Right ventricle myocardium superior (tissue), 1 donor: ENCODE measurements at regions not wholly inside any gene's neighbourhood (a gene's known extent, or its start where the extent isn't known, plus 50 kb on each side); places are given as distances from the start of the nearest gene placed in this dataset.
"Not testable (repeated sequence)": the region's sequence is repeated elsewhere in the genome, so short reads cannot be mapped to it uniquely, and the experiment has no call there.

Source experiments
- ATAC-seq: fragments of 200-7000 bp; cut with Tn5 transposase; one replicate; pipeline ENCODE4 v1.9.1; 2020; ENCODE audit warnings: mild to moderate bottlenecking; ENCODE audit not compliant: poor library complexity
- DNase-seq: peaks from one replicate; pipeline ENCODE4 v3.0.0-alpha.2; 2020
- intact Hi-C: fragments of 100-400 bp; cut with DNase I; formaldehyde crosslinking; loops from one replicate; pipeline ENCODE4 v1.11.2; 2022
- donor health status: DM: no; HTN: yes; CAD: no; lungs with severe emphysema.

- no peak for ATAC-seq
Measured at GRCh38 chr13:58882516-58882915, 1251.0 kb downstream of the PCDH17 start.

DNA sequence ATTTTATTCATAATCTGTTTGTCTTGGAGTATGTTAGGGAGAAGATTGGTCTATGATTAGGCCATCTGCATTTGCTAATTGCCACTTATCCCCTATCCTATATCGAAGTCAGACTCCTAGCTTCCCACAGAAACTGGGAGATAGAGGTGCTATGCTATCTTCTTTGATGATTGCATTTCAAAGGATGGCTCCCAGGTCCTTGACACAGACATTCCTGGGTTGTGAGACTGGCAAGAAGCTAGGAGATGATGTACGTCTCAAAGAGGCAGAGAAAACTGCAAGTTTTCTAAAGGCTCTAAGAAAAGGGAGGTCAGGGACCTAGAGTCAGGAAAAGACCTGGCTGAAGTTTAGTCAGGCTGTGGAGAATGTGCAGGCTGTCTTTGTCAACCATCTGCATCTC, 1251.9 kb downstream of the PCDH17 start:
- DNase-seq (no peak), ATAC-seq (no peak)
- intact Hi-C loops, result no loop called here

More at GRCh38 chr13:58882516-58882915, 1251.0 kb downstream of the PCDH17 start:
- intact Hi-C loops, result no loop called here
- no peak for DNase-seq

GRCh38 chr13:58884353-58885209, 1253.0 kb downstream of the PCDH17 start:
- intact Hi-C loops, result no loop called here
- no peak for DNase-seq
- no peak for ATAC-seq

GRCh38 chr13:58889474-58889873, 1257.9 kb downstream of the PCDH17 start:
- ATAC-seq (no peak), DNase-seq (no peak)
- intact Hi-C loops, result no loop called here

- no peak for ATAC-seq
- intact Hi-C loops, result no loop called here
- DNase-seq, result no peak
Measured at GRCh38 chr13:58893396-58893795, 1261.9 kb downstream of the PCDH17 start.

DNA sequence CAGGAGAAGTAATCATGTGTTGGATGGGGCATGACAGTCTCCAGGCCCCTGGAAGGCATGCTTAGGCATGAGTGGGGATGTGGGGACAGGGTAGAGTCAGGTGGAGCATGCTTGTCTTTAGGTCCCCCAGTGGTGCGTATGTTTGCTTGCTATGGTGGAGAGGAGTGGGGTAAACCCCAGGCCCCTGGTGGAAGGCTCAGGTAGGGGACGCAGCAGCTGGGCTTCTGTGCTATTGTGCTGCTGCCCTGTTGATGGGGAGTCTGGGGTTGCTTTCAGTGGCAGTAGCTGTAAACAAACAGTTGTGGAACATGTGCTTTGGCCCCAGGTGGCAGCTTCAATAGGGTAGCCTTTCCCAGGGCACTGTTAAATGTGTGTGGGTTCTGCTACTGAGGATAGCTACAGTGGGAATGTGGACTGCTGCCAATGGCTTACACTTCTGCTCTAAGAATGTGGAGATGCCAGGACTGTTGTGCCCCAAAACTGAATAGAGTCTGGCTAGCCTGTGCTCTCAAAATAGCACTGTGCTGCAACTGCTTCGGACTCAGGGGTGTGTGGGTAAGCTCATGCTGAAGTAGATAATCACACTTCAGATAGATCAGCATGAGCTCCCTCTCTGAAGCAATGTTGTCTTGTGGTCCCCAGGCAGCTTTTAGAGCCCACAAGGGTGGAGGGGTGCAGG, 1257.3 kb downstream of the DIAPH3 start:
- ATAC-seq (peak; percentile 58), DNase-seq (no peak)
- intact Hi-C loops, result no loop called here

DNA sequence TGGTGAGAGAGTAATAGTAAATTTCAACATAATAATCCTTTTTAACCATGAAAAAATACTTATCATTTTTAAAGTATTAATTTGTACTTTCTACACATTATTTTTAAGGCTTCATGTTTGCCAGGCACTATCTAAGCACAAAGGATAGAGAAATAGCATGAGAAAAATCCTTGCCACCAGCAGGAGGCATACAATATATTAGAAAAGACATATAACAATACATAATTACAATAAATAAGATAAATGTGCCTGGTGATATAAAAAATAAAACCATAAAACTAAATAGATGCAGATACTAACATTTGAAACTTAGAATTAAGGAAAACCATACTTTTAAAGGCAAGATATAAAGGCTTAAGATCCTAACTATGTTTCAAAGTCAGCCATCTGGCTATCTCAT, 1256.4 kb downstream of the DIAPH3 start:
- no peak for ATAC-seq
- intact Hi-C loops, result no loop called here
- no peak for DNase-seq

GRCh38 chr13:58908019-58908679, 1255.6 kb downstream of the DIAPH3 start:
- intact Hi-C loops, result no loop called here
- DNase-seq (no peak), ATAC-seq (no peak)

DNA sequence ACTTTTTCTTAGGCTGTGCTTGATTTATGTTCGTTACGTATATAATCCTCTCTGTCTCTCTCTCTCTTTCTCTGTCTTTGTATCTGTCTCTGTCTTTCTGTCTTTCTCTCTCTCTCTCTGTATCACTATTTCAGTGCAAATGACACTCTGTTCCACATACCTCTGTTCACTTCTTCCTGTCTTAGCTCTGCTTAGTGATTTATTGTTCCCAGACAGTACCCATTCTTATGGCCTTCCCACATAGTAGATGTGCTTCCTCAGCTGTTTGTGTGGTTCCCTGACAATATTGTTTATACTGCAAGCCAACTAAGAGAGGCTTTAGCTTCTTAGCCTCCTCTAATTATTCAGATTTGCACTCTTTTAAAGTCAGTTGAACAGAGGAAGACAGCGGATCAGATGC, 1244.2 kb downstream of the DIAPH3 start:
- DNase-seq (no peak), ATAC-seq (no peak)
- intact Hi-C loops, result no loop called here

- no peak for DNase-seq
- ATAC-seq, result peak; percentile 75
- intact Hi-C loops, result no loop called here
Measured at GRCh38 chr13:58921129-58921528, 1242.6 kb downstream of the DIAPH3 start.

GRCh38 chr13:58926858-58927257, 1236.9 kb downstream of the DIAPH3 start:
- intact Hi-C loops, result no loop called here
- ATAC-seq (no peak), DNase-seq (no peak)

DNA sequence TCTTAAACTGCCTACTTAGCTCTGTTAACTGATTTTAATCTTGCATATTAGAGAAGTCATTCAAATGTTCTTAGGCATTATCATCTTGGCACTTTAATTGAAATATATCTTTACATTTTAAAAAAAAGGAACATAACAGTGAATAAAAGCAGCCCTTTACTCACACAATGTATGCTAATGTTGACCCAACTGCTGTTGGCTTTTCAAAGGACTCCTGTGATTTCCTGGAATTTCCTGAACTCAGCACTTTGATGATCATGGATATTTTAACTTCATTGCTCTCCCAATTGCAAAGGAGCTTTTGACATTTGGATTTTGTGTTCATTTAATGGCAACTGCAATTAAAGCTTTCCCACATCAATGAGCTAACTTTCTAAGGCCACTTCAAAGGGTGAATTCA, 1230.3 kb downstream of the DIAPH3 start:
- ATAC-seq (no peak), DNase-seq (no peak)
- intact Hi-C loops, result no loop called here

DNA sequence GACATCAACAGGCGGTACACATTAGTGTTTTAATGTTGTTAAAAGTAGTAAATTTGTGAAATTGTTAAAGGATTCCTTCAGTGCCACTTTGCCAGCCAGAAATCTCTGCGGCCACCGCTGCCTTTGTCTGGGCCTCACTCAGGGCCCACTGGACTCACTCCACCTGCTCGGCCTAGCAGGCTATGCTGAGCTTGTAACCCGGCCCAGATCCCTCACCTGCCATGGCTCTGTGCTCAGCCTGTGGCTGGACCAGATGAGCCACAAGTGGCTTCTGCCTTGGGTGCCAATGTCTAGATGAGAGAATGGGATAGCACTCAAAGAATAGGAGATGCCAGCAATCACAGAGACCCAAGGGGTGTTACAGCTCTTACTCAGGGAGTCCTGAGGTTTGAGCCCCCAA, 1228.0 kb downstream of the DIAPH3 start:
- no peak for ATAC-seq
- no peak for DNase-seq
- intact Hi-C loops, result no loop called here

DNA sequence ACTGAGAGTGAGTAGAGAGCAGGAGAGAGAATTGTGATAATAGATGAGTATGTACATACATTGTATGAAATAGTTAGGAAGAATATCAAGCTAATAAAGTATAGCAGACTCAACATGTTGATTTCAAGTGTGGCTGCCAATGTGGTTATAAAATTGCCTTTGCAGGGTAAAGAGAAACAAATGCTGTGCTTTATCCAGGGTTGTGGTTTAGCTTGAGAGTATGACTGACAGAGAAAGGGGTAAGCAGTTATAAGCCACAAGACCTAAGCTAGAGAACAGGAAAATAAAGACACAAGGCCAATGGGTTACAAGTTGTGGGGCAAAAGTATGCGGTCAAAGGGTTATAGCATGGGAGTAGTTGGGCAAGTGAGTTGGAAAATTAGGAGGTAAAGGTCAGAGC, 1217.5 kb downstream of the DIAPH3 start:
- DNase-seq, result no peak
- intact Hi-C loops, result no loop called here
- no peak for ATAC-seq

DNA sequence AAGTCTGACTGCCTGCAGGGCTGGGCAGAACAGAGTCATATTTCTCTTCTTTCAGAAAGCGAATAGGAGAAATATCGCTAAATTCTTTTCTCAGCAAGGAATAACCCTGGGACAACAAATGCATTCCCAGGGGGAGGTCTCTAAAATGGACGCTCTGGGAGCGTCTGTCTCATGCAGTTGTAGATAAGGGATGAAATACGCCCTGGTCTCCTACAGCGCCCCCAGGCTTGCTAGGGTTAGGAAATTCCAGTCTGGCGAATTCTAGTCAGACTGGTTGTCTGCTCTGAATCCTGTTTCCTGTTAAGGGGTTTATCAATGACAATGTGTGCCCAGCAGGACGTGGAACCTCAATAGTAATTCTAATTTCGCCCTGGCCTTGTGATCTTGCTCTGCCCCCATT, 1214.1 kb downstream of the DIAPH3 start:
- intact Hi-C loops, result no loop called here
- DNase-seq (no peak), ATAC-seq (no peak)

DNA sequence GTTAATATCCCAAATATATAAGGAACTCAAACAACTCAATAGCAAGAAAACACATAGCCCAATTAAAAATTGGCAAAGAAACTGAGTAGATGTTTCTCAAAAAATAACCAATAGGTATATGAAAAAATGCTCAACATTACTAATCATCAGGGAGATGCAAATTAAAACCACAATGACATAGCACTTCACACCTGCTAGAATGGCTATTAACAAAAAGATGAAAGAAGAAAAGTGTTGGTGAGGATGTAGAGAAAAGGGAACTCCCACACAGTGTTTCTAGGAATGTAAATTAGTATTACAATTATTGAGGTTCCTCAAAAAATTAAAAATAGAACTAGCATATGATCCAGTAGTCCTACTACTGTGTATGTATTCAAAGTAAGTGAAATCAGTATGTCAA, 1212.8 kb downstream of the DIAPH3 start:
- intact Hi-C loops, result no loop called here
- ATAC-seq (no peak), DNase-seq (no peak)

- no peak for ATAC-seq
- intact Hi-C loops, result no loop called here
- no peak for DNase-seq
Measured at GRCh38 chr13:58953638-58954037, 1210.1 kb downstream of the DIAPH3 start.

DNA sequence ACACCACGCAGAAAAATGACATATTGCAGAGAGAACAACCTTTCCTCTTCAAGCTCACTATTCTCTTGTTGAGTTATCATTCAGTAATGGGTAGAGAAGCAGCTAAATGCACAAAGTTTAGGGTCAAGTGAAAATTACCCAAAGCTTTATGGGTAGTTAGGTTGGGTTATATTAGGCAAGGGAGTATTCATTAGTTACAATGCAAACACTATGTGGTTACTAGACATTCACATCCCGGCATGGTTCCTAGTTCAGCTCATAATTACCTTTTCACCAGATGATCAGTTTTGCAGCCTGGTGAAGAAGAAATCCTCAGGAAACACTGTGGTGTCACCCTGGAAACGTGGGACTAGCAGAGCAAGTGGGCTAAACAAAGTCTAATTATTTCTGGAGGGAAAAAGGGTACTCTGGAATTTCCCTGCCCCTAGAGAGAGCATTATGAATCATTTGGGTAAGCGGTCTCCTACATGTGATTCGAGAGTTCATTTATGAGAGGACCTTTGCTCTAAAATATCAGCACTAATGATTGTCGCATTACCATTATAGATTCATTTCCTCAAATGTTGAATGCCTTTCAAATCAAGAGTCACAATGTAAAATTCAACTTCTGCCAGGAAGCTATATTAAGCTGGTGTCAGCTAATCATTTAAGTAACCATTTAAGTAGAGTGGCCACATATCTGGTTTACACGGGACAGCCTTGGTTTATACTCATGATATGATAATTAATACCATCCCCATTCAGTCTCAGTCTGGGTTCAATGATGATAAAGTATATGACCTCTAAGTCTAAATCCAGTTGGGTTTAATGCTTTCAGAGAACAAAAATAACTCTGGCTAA, 1208.0 kb downstream of the DIAPH3 start:
- no peak for ATAC-seq
- DNase-seq, result no peak
- intact Hi-C loops, result no loop called here

- ATAC-seq, intact Hi-C loops: not testable (repeated sequence)
- peak; percentile 26 for DNase-seq
Measured at GRCh38 chr13:58958097-58958496, 1205.6 kb downstream of the DIAPH3 start.
